H9 (cell line): ENCODE measurements at regions not wholly inside any gene's neighbourhood (a gene's known extent, or its start where the extent isn't known, plus 50 kb on each side); places are given as distances from the start of the nearest gene placed in this dataset.

ENCODE experiments used
- DNase-seq: peaks from one replicate; pipeline ENCODE4 v3.0.0-alpha.2; 2017
- H2AFZ ChIP-seq: one replicate; pipeline ENCODE4 v1.6.1; 2013; ENCODE audit warnings: mild to moderate bottlenecking, low read length, control low read depth, moderate library complexity
- H2AK5ac ChIP-seq: 2 replicates; pipeline ENCODE4 v1.6.1; 2013; ENCODE audit warnings: low read length, control low read depth, mixed read lengths; ENCODE audit not compliant: insufficient read length
- H2BK120ac ChIP-seq: one replicate; pipeline ENCODE4 v1.6.1; 2013; ENCODE audit warnings: low read depth, mild to moderate bottlenecking, low read length, control low read depth, inconsistent platforms; ENCODE audit not compliant: poor library complexity, severe bottlenecking
- H2BK12ac ChIP-seq: 2 replicates; pipeline ENCODE4 v1.6.1; 2013; ENCODE audit warnings: low read length, control low read depth, mixed read lengths, low read depth; ENCODE audit not compliant: insufficient read length
- H2BK15ac ChIP-seq: 2 replicates; pipeline ENCODE4 v1.6.1; 2013; ENCODE audit warnings: low read depth, low read length, control low read depth
- H2BK20ac ChIP-seq: one replicate; pipeline ENCODE4 v1.6.1; 2013; ENCODE audit warnings: low read depth, mild to moderate bottlenecking, low read length, control low read depth, inconsistent platforms; ENCODE audit not compliant: poor library complexity, severe bottlenecking
- H2BK5ac ChIP-seq: 2 replicates; pipeline ENCODE4 v1.6.1; 2013; ENCODE audit warnings: low read length, control low read depth, mixed read lengths; ENCODE audit not compliant: insufficient read length
- H3K14ac ChIP-seq: 2 replicates; pipeline ENCODE4 v1.6.1; 2013; ENCODE audit warnings: low read length, control low read depth; ENCODE audit not compliant: insufficient read depth
- H3K18ac ChIP-seq: 2 replicates; pipeline ENCODE4 v1.6.1; 2013; ENCODE audit warnings: low read depth, mild to moderate bottlenecking, mixed read lengths, low read length, control low read depth; ENCODE audit not compliant: insufficient read length
- H3K23ac ChIP-seq: 2 replicates; pipeline ENCODE4 v1.6.1; 2013; ENCODE audit warnings: low read length, control low read depth, mixed read lengths, low read depth; ENCODE audit not compliant: insufficient read length
- H3K23me2 ChIP-seq: 2 replicates; pipeline ENCODE4 v1.6.1; 2013; ENCODE audit warnings: low read depth, mild to moderate bottlenecking, mixed read lengths, low read length, control low read depth; ENCODE audit not compliant: insufficient read length, poor library complexity, severe bottlenecking
- H3K27ac ChIP-seq: 2 replicates; pipeline ENCODE4 v1.5.1; 2013; ENCODE audit warnings: low read length, control low read depth, mixed read lengths, low read depth; ENCODE audit not compliant: insufficient read length
- H3K27me3 ChIP-seq: 2 replicates; pipeline ENCODE4 v1.6.1; 2013; ENCODE audit warnings: low read length, control low read depth, inconsistent platforms; ENCODE audit not compliant: insufficient read depth
- H3K4ac ChIP-seq: 2 replicates; pipeline ENCODE4 v1.6.1; 2013; ENCODE audit warnings: low read depth, mild to moderate bottlenecking, control low read depth, inconsistent platforms, low read length, moderate library complexity
- H3K4me1 ChIP-seq: 2 replicates; pipeline ENCODE4 v1.6.1; 2013; ENCODE audit warnings: low read length, control low read depth, inconsistent platforms; ENCODE audit not compliant: insufficient read depth
- H3K4me2 ChIP-seq: 2 replicates; pipeline ENCODE4 v1.6.1; 2013; ENCODE audit warnings: low read length, control low read depth, mixed read lengths; ENCODE audit not compliant: insufficient read length, insufficient read depth
- H3K56ac ChIP-seq: 2 replicates; pipeline ENCODE4 v1.6.1; 2013; ENCODE audit warnings: low read depth, mild to moderate bottlenecking, mixed read lengths, low read length, control low read depth; ENCODE audit not compliant: insufficient read length
- H3K79me1 ChIP-seq: 2 replicates; pipeline ENCODE4 v1.6.1; 2013; ENCODE audit warnings: low read depth, mild to moderate bottlenecking, moderate library complexity, low read length, control low read depth, inconsistent platforms; ENCODE audit not compliant: insufficient read depth, poor library complexity, severe bottlenecking
- H3K79me2 ChIP-seq: 2 replicates; pipeline ENCODE4 v1.6.1; 2013; ENCODE audit warnings: low read length, control low read depth, inconsistent platforms; ENCODE audit not compliant: insufficient read depth
- H3K9ac ChIP-seq: 2 replicates; pipeline ENCODE4 v1.6.1; 2013; ENCODE audit warnings: low read length, control low read depth, mixed read lengths; ENCODE audit not compliant: insufficient read length; ENCODE audit errors: extremely low read depth
- H3K9me3 ChIP-seq: one replicate; pipeline ENCODE4 v1.6.1; 2013; ENCODE audit warnings: low read depth, low read length, inconsistent platforms; ENCODE audit not compliant: control insufficient read depth
- H3T11ph ChIP-seq: one replicate; pipeline ENCODE4 v1.6.1; 2013; ENCODE audit warnings: mild to moderate bottlenecking, low read length, control low read depth, inconsistent platforms
- H4K20me1 ChIP-seq: one replicate; pipeline ENCODE4 v1.6.1; 2013; ENCODE audit not compliant: control insufficient read depth, insufficient read length, insufficient read depth
- H4K5ac ChIP-seq: 2 replicates; pipeline ENCODE4 v1.6.1; 2013; ENCODE audit warnings: low read depth, mild to moderate bottlenecking, mixed read lengths, low read length, control low read depth; ENCODE audit not compliant: insufficient read length
- H4K8ac ChIP-seq: replicated peaks from 2 replicates; pipeline ENCODE4 v1.6.1; 2013; ENCODE audit warnings: low read length, control low read depth, mixed read lengths, low read depth; ENCODE audit not compliant: insufficient read length
- H4K91ac ChIP-seq: 2 replicates; pipeline ENCODE4 v1.6.1; 2013; ENCODE audit warnings: low read depth, mild to moderate bottlenecking, moderate library complexity, mixed read lengths, low read length, control low read depth; ENCODE audit not compliant: insufficient read length
- H3K27ac Mint-ChIP-seq, 3 experiments: 2 replicates in 2 of 3; 3 replicates in 1 of 3; pipeline ENCODE4 v1.8.0; 2020 to 2021; ENCODE audit warnings: mixed read lengths in 3 of 3, mild to moderate bottlenecking in 1 of 3, moderate library complexity in 1 of 3
- H3K27me3 Mint-ChIP-seq: 2 replicates; pipeline ENCODE4 v1.8.0; 2021; ENCODE audit warnings: low read depth, mild to moderate bottlenecking, moderate library complexity, mixed read lengths
- H3K36me3 Mint-ChIP-seq, 3 experiments: 2 replicates in 2 of 3; 3 replicates in 1 of 3; pipeline ENCODE4 v1.8.0; 2020 to 2021; ENCODE audit warnings: low read depth in 3 of 3, mixed read lengths in 3 of 3; ENCODE audit not compliant: insufficient read depth in 1 of 3
- H3K4me1 Mint-ChIP-seq, 2 experiments: 2 replicates each; pipeline ENCODE4 v1.8.0; 2020; ENCODE audit warnings: mixed read lengths in 2 of 2
- H3K4me3 Mint-ChIP-seq, 2 experiments: 2 replicates in 1 of 2; 3 replicates in 1 of 2; pipeline ENCODE4 v1.8.0; 2020 to 2021; ENCODE audit warnings: mild to moderate bottlenecking in 2 of 2, mixed read lengths in 2 of 2, moderate library complexity in 1 of 2
- H3K9me3 Mint-ChIP-seq, 2 experiments: 2 replicates in 1 of 2; 3 replicates in 1 of 2; pipeline ENCODE4 v1.8.0; 2020; ENCODE audit warnings: mild to moderate bottlenecking in 2 of 2, mixed read lengths in 2 of 2, moderate library complexity in 1 of 2
- WGBS: extraction: QIAGEN DNeasy Blood & Tissue Kit; methylation state at CpG from one replicate; pipeline ENCODE4 v1.1.7; 2013; ENCODE audit warnings: missing lambda C conversion rate, low lambda C conversion rate, mixed read lengths; ENCODE audit not compliant: insufficient read length; ENCODE audit errors: extremely low coverage; 5-methylcytosine and 5-hydroxymethylcytosine counted together
- TF ChIP-seq, protein P1 (sequence below): fragments of 200-600 bp; sonication (generic); conservative IDR thresholded peaks from 3 replicates; pipeline ENCODE4 v1.8.0; 2021; ENCODE audit warnings: antibody characterized with exemption, mild to moderate bottlenecking

DNA sequence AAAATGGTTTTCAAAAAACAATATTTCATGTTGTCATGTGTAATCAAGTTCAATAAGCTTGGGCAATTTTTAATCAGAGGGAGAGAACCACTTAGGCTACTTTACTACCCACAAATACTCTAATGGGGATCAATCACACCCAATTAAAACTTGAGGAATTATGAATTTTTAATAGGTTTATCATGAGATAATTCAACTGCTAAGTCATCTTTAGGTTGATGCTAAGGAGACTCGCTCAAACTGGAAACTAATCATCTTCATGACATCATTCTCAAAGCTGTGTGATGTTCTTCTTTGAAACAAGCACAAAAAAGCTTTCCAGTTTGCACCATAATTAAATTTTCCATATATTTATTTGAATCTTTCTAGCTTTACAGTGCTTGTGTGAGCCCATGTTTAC is 867.5 kb downstream of the MAT2B start:
- Histone ChIP-seq H2BK12ac (no peak overlapping the region), H3K4ac (no peak overlapping the region), H3K56ac (no peak overlapping the region), H4K8ac (no peak overlapping the region), H3K27me3 (no peaks in the 10 kb centered on the region), H3K14ac (no peak overlapping the region), H3K79me2 (no peaks in the 10 kb centered on the region), H2BK120ac (no peak overlapping the region), H3K79me1 (no peaks in the 10 kb centered on the region), H3K18ac (no peak overlapping the region), H3K9me3 (no peaks in the 10 kb centered on the region), H4K20me1 (no peaks in the 10 kb centered on the region), H2BK5ac (no peak overlapping the region), H3K27ac (no peak overlapping the region), H2AFZ (no peak overlapping the region), H3K4me2 (no peak overlapping the region), H3K9ac (no peak overlapping the region), H4K5ac (no peak overlapping the region), H3K23ac (no peak overlapping the region), H3K23me2 (no peaks in the 10 kb centered on the region), H2BK20ac (no peak overlapping the region), H4K91ac (no peak overlapping the region), H3T11ph (no peak overlapping the region), H2BK15ac (no peak overlapping the region), H2AK5ac (no peak overlapping the region), H3K4me1 (no peaks in the 10 kb centered on the region)
- no peak overlapping the region for H3K27ac Mint-ChIP-seq
- no CpG with 5 or more reads among the region's 1 CpG for WGBS
- H3K36me3 Mint-ChIP-seq: no peaks in the 10 kb centered on the region
- TF ChIP-seq, protein P1, sequence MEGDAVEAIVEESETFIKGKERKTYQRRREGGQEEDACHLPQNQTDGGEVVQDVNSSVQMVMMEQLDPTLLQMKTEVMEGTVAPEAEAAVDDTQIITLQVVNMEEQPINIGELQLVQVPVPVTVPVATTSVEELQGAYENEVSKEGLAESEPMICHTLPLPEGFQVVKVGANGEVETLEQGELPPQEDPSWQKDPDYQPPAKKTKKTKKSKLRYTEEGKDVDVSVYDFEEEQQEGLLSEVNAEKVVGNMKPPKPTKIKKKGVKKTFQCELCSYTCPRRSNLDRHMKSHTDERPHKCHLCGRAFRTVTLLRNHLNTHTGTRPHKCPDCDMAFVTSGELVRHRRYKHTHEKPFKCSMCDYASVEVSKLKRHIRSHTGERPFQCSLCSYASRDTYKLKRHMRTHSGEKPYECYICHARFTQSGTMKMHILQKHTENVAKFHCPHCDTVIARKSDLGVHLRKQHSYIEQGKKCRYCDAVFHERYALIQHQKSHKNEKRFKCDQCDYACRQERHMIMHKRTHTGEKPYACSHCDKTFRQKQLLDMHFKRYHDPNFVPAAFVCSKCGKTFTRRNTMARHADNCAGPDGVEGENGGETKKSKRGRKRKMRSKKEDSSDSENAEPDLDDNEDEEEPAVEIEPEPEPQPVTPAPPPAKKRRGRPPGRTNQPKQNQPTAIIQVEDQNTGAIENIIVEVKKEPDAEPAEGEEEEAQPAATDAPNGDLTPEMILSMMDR: no peak
- H3K4me1 Mint-ChIP-seq: no peaks in the 10 kb centered on the region
- no peak for DNase-seq
- no peaks in the 10 kb centered on the region for H3K27me3 Mint-ChIP-seq
- no peaks in the 10 kb centered on the region for H3K9me3 Mint-ChIP-seq
- H3K4me3 Mint-ChIP-seq: no peak overlapping the region
